H1 (cell line): ENCODE measurements at regions not wholly inside any gene's neighbourhood (a gene's known extent, or its start where the extent isn't known, plus 50 kb on each side); places are given as distances from the start of the nearest gene placed in this dataset.

ENCODE experiments used
- BCL11A ChIP-seq, 2 experiments: IDR thresholded peaks; one replicate each; pipeline ENCODE4 v1.6.1; 2011; ENCODE audit warnings: low read depth in 2 of 2, low read length in 2 of 2, mild to moderate bottlenecking in 2 of 2
- BRCA1 ChIP-seq: IDR thresholded peaks from 2 replicates; pipeline ENCODE4 v1.6.1; 2012; ENCODE audit warnings: low read depth, low read length, improper control_type of control experiment
- CEBPB ChIP-seq: IDR thresholded peaks from 2 replicates; pipeline ENCODE4 v1.6.1; 2012; ENCODE audit warnings: low read depth, low read length
- CHD7 ChIP-seq: fragments of 300-600 bp; sonication (generic); IDR thresholded peaks from 2 replicates; pipeline ENCODE4 v1.7.1; 2012; ENCODE audit warnings: low read length, moderate library complexity, mild to moderate bottlenecking, inconsistent platforms; ENCODE audit not compliant: insufficient replicate concordance
- E2F6 ChIP-seq: IDR thresholded peaks from 2 replicates; pipeline ENCODE4 v1.6.1; 2012; ENCODE audit warnings: inconsistent platforms
- KDM5A ChIP-seq: fragments of 200-600 bp; IDR thresholded peaks from 2 replicates; pipeline ENCODE4 v1.7.1; 2012; ENCODE audit warnings: mild to moderate bottlenecking, low read length, inconsistent platforms, mixed read lengths
- NRF1 ChIP-seq: IDR thresholded peaks from 2 replicates; pipeline ENCODE4 v1.6.1; 2011; ENCODE audit warnings: mild to moderate bottlenecking, low read depth, low read length, improper control_type of control experiment
- POLR2A ChIP-seq, 2 experiments: IDR thresholded peaks; 1 replicate in 1 of 2; 2 replicates in 1 of 2; pipeline ENCODE4 v1.6.1; 2011; ENCODE audit warnings: low read depth in 2 of 2, low read length in 2 of 2, mild to moderate bottlenecking in 2 of 2; ENCODE audit errors: control extremely low read depth in 1 of 2
- SAP30 ChIP-seq: fragments of 300-600 bp; sonication (generic); IDR thresholded peaks from 2 replicates; pipeline ENCODE4 v1.7.1; 2012; ENCODE audit warnings: low read length, moderate library complexity, mild to moderate bottlenecking, inconsistent platforms; ENCODE audit not compliant: insufficient read depth, insufficient replicate concordance
- SIX5 ChIP-seq: IDR thresholded peaks from 2 replicates; pipeline ENCODE4 v1.6.1; 2011; ENCODE audit warnings: mild to moderate bottlenecking, low read depth, low read length

- TF ChIP-seq CHD7 (no peak), KDM5A (no peak), BCL11A (IDR thresholded peaks at IDR 0.05; ENCODE audit: low read depth in 2 of 2, low read length in 2 of 2) (no peak), NRF1 (no peak), POLR2A (IDR thresholded peaks at IDR 0.05; ENCODE audit: control extremely low read depth in 1 of 2, low read depth in 2 of 2, low read length in 2 of 2) (no peak), SIX5 (no peak), E2F6 (no peak), SAP30 (no peak), CEBPB (no peak), BRCA1 (no peak)
- TF ChIP-seq, all 59 proteins: peak for 0
These were observed 60.8 kb upstream of the PPARA start (continued) for GRCh38 chr22:46089426-46090035.
